ENCODE measurements at regions not wholly inside any gene's neighbourhood (a gene's known extent, or its start where the extent isn't known, plus 50 kb on each side); places are given as distances from the start of the nearest gene placed in this dataset.

- DNase-seq (ENCODE audit: low spot score) = no peak
These were observed 464.7 kb downstream of the TXNL1 start for GRCh38 chr18:56173542-56174220.

- DNase-seq (ENCODE audit: low spot score) = no peak
These were observed 465.9 kb downstream of the TXNL1 start for GRCh38 chr18:56172527-56172926.

DNA sequence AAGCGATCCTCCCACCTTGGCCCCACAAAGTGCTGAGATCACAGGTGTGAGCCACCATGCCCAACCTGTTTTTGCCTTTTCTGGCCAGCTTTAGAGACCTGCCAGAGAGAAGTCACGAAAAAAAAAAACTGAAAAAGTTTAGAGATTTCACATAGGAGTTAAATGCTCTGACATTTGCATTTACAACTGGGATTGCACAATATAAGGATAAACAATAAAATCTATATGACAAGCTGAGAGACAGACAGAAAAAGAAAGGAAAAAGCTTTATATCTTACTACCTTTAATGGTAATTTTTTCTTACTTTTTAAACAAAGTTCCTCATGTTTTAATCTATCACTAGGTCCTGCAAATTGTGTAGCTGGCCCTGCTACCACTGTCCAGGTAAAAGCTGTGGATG, 466.5 kb downstream of the TXNL1 start:
- no peak for DNase-seq (ENCODE audit: low spot score)

GRCh38 chr18:56168049-56168781, 470.2 kb downstream of the TXNL1 start:
- peak; percentile 67 for DNase-seq (ENCODE audit: low spot score)

DNA sequence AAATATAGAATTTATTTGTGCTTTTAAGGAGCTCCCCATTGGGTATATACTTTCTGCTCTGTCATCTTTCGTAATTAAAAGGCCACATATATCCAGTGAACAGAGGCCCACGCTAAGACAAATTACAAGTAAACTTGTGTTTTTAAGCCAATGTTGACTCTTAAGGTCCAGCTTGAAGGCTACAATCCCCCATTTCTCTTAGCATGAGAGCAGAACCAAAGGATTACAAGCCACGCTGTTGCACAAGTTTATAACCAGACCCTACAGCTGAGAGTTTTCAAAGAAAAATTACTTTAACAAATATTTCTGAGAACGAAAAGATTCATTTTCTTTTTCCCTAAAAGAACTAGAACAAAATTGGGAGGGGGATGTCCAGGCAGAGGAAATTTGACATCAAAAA, 471.0 kb downstream of the TXNL1 start:
- DNase-seq (ENCODE audit: low spot score) = no peak

GRCh38 chr18:56166914-56167313, 471.5 kb downstream of the TXNL1 start:
- DNase-seq (ENCODE audit: low spot score) = no peak

DNA sequence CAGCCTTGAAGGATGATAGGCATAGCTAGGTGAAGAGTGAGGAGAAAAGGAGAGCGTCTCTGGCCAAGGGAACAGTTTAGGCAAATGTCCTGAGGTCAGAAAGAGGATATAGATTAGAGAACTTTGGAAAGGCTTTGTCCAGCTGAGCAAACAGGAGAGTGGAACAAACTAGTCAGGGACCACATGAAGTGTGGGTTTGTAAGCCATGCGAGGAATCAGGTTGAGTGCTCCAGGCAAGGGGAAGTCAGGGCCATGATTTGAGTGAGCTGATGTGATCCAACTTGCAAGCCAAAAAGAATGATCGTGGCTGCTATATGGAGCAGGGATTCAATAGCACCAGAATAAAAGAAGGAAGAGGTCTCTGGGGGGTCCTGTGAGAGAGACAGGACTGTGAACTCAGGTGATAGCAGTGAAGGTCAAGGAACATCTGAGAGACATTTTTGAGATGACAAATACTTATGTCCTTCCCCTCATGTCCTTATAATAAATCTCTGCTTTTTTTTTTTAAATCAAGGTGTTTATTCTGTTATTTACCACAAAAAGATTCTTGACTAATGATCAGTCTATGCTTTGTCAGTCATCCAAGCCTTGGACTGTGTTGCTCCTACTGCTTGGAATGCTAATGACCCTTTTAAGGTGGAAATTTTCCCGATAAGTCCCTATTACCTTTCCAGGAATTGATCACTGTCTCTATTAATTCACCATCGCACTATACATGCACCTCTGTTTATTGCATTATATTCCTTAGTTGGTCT, 472.6 kb downstream of the TXNL1 start:
- DNase-seq (ENCODE audit: low spot score) = no peak

DNA sequence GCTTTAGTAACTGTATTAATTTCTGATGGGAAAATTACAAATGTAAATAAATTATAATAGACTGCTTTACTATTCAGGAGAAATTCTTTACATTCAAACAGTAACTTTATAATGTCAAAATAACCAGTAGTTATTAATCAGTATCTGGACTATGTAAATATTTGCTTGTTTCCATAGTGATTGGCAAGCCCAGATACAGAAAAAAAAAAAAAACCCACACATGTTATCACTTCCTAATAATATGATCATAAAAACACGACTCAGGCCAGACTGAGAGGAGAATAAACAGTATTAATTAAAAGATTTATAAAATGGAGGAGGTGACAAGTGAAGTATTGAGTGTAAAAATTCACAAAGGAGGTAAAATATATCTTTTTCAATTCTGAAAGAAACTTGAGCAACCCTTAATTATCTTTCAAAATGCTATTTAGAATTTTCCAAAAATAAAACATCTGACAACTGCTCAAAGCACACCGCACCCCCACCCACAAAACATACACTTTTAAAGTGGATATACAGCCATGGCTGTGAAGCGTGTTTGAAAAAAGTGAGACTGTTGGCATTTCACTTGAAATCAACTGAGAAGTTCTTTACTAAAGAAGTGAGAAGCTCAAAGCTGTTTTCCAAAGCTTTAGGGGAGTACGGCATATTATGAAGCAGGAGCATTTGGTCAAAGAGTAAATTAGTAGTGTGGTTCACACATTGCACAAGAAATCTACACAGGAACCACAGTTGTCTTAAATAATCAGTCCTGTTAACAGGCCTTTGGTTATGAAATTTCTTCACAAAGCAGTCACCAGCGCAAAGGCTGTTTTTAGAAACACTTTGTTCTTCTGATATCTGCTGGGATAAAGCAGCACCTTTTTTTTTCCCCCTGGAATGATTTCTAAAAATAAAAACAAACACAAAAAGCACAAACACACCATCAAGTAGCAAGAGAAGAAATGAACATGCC, 475.8 kb downstream of the TXNL1 start:
- DNase-seq (ENCODE audit: low spot score) = no peak

DNA sequence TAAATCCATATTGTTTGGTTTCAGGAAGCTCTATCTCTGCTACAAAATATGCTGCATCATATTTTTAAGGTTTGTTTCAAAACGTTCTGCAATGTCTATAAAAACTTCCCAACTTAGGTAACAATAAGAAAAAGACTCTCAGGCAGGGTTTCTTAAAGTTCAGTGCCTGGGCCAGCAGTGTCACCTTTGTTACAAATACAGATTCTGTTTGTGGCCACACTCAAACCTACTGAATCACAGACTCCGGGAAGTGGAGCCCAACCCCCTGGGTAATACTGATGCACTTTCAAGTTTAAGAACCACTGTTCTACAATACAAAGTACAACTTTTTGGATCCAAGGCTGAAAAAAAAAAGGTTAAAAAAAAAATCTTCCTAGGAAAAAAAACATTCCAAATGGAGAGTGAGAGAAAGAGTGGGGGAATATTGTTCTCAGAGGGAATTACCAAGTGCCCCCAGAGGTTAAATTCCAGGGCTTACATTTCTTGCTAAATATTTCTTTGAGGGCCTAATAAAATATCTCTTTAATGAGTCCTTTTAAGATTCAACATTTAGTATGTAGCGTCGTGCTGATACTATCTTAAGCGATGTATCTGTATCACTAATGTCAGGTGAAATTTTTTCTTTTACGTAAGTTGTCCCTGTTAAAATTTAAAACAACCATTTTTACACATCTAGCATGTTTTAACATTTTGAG, 476.7 kb downstream of the TXNL1 start:
- no peak for DNase-seq (ENCODE audit: low spot score)

DNA sequence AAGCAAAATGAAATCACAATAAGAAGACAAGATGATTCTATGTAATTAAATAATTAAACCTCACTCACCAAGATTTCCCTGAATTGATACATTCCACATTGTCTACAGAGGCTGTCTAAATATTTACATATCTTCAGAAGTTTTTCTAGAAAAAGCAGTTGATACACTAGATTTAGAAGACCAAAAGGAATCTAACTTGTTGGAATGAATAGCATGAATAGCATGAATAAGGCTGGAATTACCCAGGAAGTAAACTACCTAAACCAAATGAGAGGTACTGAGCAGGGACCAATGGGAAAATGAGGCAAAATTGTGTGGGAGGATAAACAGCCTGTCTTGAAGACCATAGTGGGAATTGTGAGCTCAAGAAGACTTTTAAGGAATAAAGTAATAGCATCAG, 479.7 kb downstream of the TXNL1 start:
- DNase-seq (ENCODE audit: low spot score) = no peak

DNA sequence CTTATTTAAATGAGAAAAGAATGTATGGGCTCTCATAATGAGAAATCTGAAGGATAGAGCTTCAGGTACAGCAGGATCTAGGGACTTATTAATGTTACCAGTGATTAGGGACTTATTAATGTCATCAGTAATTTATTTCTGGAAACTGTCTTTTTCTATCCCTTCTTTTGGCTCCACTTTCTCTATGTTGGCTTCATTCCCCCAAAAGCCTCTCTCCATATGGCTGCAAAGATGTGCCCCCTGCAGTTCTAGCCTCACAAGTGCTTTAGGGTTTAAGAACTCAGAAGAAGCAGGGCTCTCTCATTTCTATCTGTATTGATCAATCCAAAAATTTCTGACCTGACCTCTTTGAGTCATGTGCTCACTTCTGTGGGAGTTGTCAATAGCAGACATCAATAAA, 480.9 kb downstream of the TXNL1 start:
- no peak for DNase-seq (ENCODE audit: low spot score)

GRCh38 chr18:56152551-56153310, 485.7 kb downstream of the TXNL1 start:
- no peak for DNase-seq (ENCODE audit: low spot score)

- DNase-seq (ENCODE audit: low spot score) = peak; percentile 89
These were observed 490.0 kb downstream of the TXNL1 start for GRCh38 chr18:56148373-56148772.

DNA sequence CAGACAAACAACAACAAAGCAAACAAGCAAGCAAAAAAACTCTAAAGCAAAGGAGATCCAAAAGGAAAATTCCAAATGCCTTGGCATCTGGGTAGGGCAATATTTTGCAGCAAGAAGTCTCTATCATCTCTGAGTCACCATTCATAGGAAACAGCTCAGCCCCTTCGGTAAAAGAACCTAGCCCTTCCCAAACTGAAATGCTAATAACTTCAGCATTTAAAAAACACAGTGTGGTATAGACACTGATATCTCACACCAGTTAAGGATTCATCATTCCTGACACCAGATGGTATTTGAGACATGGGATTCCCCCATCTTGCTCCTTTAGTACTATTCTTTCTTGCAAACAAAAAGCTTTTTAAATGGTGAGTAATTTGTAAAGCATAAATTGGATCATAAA, 491.8 kb downstream of the TXNL1 start:
- DNase-seq (ENCODE audit: low spot score) = peak; percentile 22

DNA sequence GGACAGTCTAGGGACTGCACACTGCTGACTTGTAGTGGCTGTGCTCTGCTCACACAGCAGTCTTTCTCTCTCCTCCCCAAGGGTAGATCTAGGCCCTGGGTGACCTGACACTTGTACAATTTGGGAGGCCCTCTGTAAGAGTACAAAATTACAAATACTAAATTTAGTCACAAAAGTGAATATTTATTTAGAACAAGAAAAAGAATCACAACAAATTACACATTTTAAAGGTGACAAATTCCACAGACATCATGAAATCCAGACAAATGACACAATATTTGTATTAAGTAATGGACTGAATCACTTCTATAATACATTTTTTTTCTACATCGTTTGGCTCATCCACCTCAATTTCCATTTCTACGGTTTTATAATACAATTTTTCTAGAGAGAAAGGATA, 496.4 kb downstream of the TXNL1 start:
- no peak for DNase-seq (ENCODE audit: low spot score)

- peak; percentile 47 for DNase-seq (ENCODE audit: low spot score)
These were observed 498.6 kb downstream of the TXNL1 start for GRCh38 chr18:56139792-56140254.

DNA sequence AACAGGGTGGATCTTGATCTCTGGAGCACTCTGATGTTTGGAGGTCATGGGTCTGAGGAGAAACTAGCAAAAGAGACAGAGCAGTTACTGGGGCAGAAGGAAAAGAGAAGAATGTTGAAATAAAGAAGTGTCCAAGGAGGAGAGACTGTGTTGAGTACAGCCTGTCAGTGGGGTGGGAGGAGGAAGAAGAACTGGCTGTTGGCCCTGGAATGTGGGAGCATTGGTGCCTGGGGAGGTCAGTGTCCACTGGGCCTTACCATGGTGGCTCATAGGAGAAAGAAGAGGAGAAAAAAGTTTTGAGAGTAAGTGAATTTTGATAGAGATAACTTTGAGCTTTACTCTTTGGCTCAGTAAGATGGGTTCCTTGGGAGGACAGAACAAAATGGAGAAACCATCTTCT, 499.0 kb downstream of the TXNL1 start:
- peak; percentile 18 for DNase-seq (ENCODE audit: low spot score)

DNA sequence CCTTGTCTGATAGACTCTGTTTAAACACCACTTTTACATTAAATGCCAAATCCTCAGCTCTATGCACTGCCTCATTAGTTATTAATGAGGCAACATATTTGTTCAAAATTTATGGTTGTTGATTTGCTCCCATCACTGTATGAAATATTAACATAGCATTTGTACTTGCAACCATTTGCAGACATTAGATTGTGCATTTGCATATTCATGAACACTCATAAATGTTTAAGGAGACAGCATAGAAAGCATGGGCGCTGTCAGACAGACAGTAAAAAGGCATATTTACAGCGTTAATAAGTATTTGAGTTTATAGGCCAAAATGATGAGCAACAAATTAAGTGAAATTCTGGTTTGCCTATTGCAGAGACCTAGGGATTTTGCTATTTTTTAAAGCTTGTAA, 502.3 kb downstream of the TXNL1 start:
- no peak for DNase-seq (ENCODE audit: low spot score)

GRCh38 chr18:56130481-56130880, 507.9 kb downstream of the TXNL1 start:
- DNase-seq (ENCODE audit: low spot score) = no peak

- DNase-seq (ENCODE audit: low spot score) = no peak
These were observed 510.1 kb downstream of the TXNL1 start for GRCh38 chr18:56128153-56128791.
